KOPT-K1 (cell line): ENCODE measurements at regions not wholly inside any gene's neighbourhood (a gene's known extent, or its start where the extent isn't known, plus 50 kb on each side); places are given as distances from the start of the nearest gene placed in this dataset.

Source experiments
- H3K27ac ChIP-seq: fragments of 200-600 bp; sonication (generic); 2 replicates; pipeline ENCODE4 v1.5.1; 2016; ENCODE audit warnings: antibody characterized with exemption, mild to moderate bottlenecking, low read depth, low read length; ENCODE audit not compliant: poor library complexity, severe bottlenecking
- H3K36me3 ChIP-seq: fragments of 200-600 bp; sonication (generic); 2 replicates; pipeline ENCODE4 v1.5.1; 2017; ENCODE audit warnings: antibody characterized with exemption, mild to moderate bottlenecking, low read length, moderate library complexity; ENCODE audit not compliant: insufficient read depth
- H3K9me3 ChIP-seq: fragments of 200-600 bp; sonication (generic); 2 replicates; pipeline ENCODE4 v1.5.1; 2017; ENCODE audit warnings: antibody characterized with exemption, low read length, mild to moderate bottlenecking; ENCODE audit not compliant: insufficient read depth, poor library complexity, severe bottlenecking

GRCh38 chr13:48790966-48791365, 137.2 kb downstream of the CYSLTR2 start:
- Histone ChIP-seq H3K36me3 (no peaks in the 10 kb centered on the region), H3K9me3 (no peaks in the 10 kb centered on the region), H3K27ac (no peak overlapping the region)

- no peak overlapping the region for H3K27ac ChIP-seq
- H3K9me3 ChIP-seq: no peaks in the 10 kb centered on the region
- H3K36me3 ChIP-seq: no peaks in the 10 kb centered on the region
These were observed 143.4 kb downstream of the CYSLTR2 start for GRCh38 chr13:48797127-48797526.

GRCh38 chr13:48797761-48798160, 144.0 kb downstream of the CYSLTR2 start:
- H3K27ac ChIP-seq: no peak overlapping the region
- no peaks in the 10 kb centered on the region for H3K36me3 ChIP-seq
- no peaks in the 10 kb centered on the region for H3K9me3 ChIP-seq

GRCh38 chr13:48798180-48798579, 144.5 kb downstream of the CYSLTR2 start:
- Histone ChIP-seq H3K27ac (no peak overlapping the region), H3K36me3 (no peaks in the 10 kb centered on the region), H3K9me3 (no peaks in the 10 kb centered on the region)

- Histone ChIP-seq H3K9me3 (no peaks in the 10 kb centered on the region), H3K36me3 (no peaks in the 10 kb centered on the region), H3K27ac (no peak overlapping the region)
These were observed 147.5 kb downstream of the CYSLTR2 start for GRCh38 chr13:48801255-48801654.

- H3K27ac ChIP-seq: no peak overlapping the region
- no peaks in the 10 kb centered on the region for H3K9me3 ChIP-seq
- H3K36me3 ChIP-seq: no peaks in the 10 kb centered on the region
These were observed 151.3 kb downstream of the CYSLTR2 start for GRCh38 chr13:48804821-48805601.

GRCh38 chr13:48806522-48806921, 152.8 kb downstream of the CYSLTR2 start:
- H3K27ac ChIP-seq: no peak overlapping the region
- H3K36me3 ChIP-seq: no peaks in the 10 kb centered on the region
- H3K9me3 ChIP-seq: no peaks in the 10 kb centered on the region

GRCh38 chr13:48808683-48809082, 155.0 kb downstream of the CYSLTR2 start:
- Histone ChIP-seq H3K36me3 (no peaks in the 10 kb centered on the region), H3K27ac (no peak overlapping the region), H3K9me3 (no peaks in the 10 kb centered on the region)

- Histone ChIP-seq H3K27ac (no peak overlapping the region), H3K36me3 (no peaks in the 10 kb centered on the region), H3K9me3 (no peaks in the 10 kb centered on the region)
These were observed 156.3 kb downstream of the CYSLTR2 start for GRCh38 chr13:48810013-48810412.

GRCh38 chr13:48813518-48813917, 159.8 kb downstream of the CYSLTR2 start:
- H3K9me3 ChIP-seq: no peaks in the 10 kb centered on the region
- H3K36me3 ChIP-seq: no peaks in the 10 kb centered on the region
- H3K27ac ChIP-seq: no peak overlapping the region

- Histone ChIP-seq H3K27ac (peak overlapping the region; percentile 51), H3K36me3 (no peaks in the 10 kb centered on the region), H3K9me3 (no peaks in the 10 kb centered on the region)
These were observed 159.0 kb upstream of the FNDC3A start for GRCh38 chr13:48816700-48817099.

GRCh38 chr13:48817166-48817802, 158.4 kb upstream of the FNDC3A start:
- no peaks in the 10 kb centered on the region for H3K9me3 ChIP-seq
- H3K27ac ChIP-seq: peak overlapping the region; percentile 51
- no peaks in the 10 kb centered on the region for H3K36me3 ChIP-seq

- Histone ChIP-seq H3K36me3 (no peaks in the 10 kb centered on the region), H3K27ac (no peak overlapping the region), H3K9me3 (no peaks in the 10 kb centered on the region)
These were observed 157.0 kb upstream of the FNDC3A start for GRCh38 chr13:48818495-48819356.

- Histone ChIP-seq H3K9me3 (no peaks in the 10 kb centered on the region), H3K27ac (no peak overlapping the region), H3K36me3 (no peaks in the 10 kb centered on the region)
These were observed 156.3 kb upstream of the FNDC3A start for GRCh38 chr13:48819376-48819775.

- H3K9me3 ChIP-seq: no peaks in the 10 kb centered on the region
- no peaks in the 10 kb centered on the region for H3K36me3 ChIP-seq
- H3K27ac ChIP-seq: no peak overlapping the region
These were observed 155.8 kb upstream of the FNDC3A start for GRCh38 chr13:48819899-48820298.
